Spinal cord (tissue), 9 donors: ENCODE measurements at regions not wholly inside any gene's neighbourhood (a gene's known extent, or its start where the extent isn't known, plus 50 kb on each side); places are given as distances from the start of the nearest gene placed in this dataset.
"Not testable (repeated sequence)": the region's sequence is repeated elsewhere in the genome, so short reads cannot be mapped to it uniquely, and the experiment has no call there.

Source experiments
- DNase-seq, 6 donors: peaks; one replicate each; pipeline versions ENCODE4 v3.0.0 to v3.0.0-alpha.2; 2013 to 2015; ENCODE audit warnings: low spot score in 6 of 6, low read depth in 4 of 6
- H3K27ac ChIP-seq: one replicate; pipeline ENCODE4 v1.5.1; 2013; ENCODE audit warnings: low read depth, low read length, control low read depth
- H3K27me3 ChIP-seq: one replicate; pipeline ENCODE4 v1.6.1; 2013; ENCODE audit warnings: low read length; ENCODE audit not compliant: control insufficient read depth, insufficient read depth
- H3K36me3 ChIP-seq: one replicate; pipeline ENCODE4 v1.6.1; 2013; ENCODE audit warnings: low read length; ENCODE audit not compliant: control insufficient read depth, insufficient read depth
- H3K4me1 ChIP-seq: one replicate; pipeline ENCODE4 v1.6.1; 2013; ENCODE audit warnings: low read length; ENCODE audit not compliant: control insufficient read depth, insufficient read depth
- H3K4me3 ChIP-seq: one replicate; pipeline ENCODE4 v1.5.1; 2013; ENCODE audit warnings: low read depth, low read length, control low read depth
- H3K9me3 ChIP-seq: one replicate; pipeline ENCODE4 v1.6.1; 2013; ENCODE audit warnings: low read length; ENCODE audit not compliant: control insufficient read depth, insufficient read depth
- WGBS: methylation state at CpG from one replicate; pipeline ENCODE4 v1.1.5; 2013; ENCODE audit warnings: missing lambda C conversion rate; ENCODE audit not compliant: insufficient coverage; 5-methylcytosine and 5-hydroxymethylcytosine counted together
- donor health status: healthy.

GRCh38 chr6:125618629-125619028 lies 130.8 kb upstream of the HEY2 start:
- no peaks in the 10 kb centered on the region for H3K27me3 ChIP-seq
- no peaks in the 10 kb centered on the region for H3K4me1 ChIP-seq
- no peak for DNase-seq
- no peaks in the 10 kb centered on the region for H3K36me3 ChIP-seq
- no peak overlapping the region for H3K4me3 ChIP-seq
- no peaks in the 10 kb centered on the region for H3K9me3 ChIP-seq
- H3K27ac ChIP-seq: no peak overlapping the region
- WGBS: no CpG with 5 or more reads among the region's 1 CpG

DNA sequence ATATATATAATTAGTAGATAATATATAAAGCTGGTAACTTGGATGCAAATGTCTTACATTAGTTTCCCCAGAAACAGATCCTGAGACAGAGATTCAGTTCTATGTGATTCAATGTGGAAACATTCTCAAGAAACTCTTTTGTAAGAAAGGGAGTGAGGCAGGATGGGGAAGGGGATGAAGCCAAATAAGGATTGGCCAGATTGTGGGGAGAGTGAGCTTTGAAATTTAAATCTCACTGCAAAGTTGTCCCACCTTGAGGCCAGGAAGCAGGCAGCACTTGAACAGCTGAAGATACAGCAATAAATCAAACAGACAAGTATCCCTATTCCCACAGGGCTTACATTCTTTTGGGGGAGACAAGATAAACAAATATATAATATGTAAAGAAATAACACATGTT lies 126.3 kb upstream of the HEY2 start:
- H3K9me3 ChIP-seq: no peaks in the 10 kb centered on the region
- H3K27me3 ChIP-seq: no peaks in the 10 kb centered on the region
- no peak overlapping the region for H3K27ac ChIP-seq
- no peak for DNase-seq
- H3K4me1 ChIP-seq: no peaks in the 10 kb centered on the region
- H3K4me3 ChIP-seq: no peak overlapping the region
- H3K36me3 ChIP-seq: no peaks in the 10 kb centered on the region

- H3K9me3 ChIP-seq: no peaks in the 10 kb centered on the region
- no peak overlapping the region for H3K27ac ChIP-seq
- H3K36me3 ChIP-seq: no peaks in the 10 kb centered on the region
- no peak for DNase-seq
- no peak overlapping the region for H3K4me3 ChIP-seq
- WGBS: 79% methylated on average over 1 of the region's 1 CpG
- H3K4me1 ChIP-seq: peaks cover 6% of the 10 kb centered on the region
- no peaks in the 10 kb centered on the region for H3K27me3 ChIP-seq
These were observed 118.3 kb upstream of the HEY2 start for GRCh38 chr6:125631165-125631564.

GRCh38 chr6:125636011-125636410 lies 113.4 kb upstream of the HEY2 start:
- 88% methylated on average over 1 of the region's 2 CpGs for WGBS
- H3K4me1 ChIP-seq, H3K27me3 ChIP-seq, H3K27ac ChIP-seq, H3K9me3 ChIP-seq, DNase-seq, H3K36me3 ChIP-seq, H3K4me3 ChIP-seq: not testable (repeated sequence)

DNA sequence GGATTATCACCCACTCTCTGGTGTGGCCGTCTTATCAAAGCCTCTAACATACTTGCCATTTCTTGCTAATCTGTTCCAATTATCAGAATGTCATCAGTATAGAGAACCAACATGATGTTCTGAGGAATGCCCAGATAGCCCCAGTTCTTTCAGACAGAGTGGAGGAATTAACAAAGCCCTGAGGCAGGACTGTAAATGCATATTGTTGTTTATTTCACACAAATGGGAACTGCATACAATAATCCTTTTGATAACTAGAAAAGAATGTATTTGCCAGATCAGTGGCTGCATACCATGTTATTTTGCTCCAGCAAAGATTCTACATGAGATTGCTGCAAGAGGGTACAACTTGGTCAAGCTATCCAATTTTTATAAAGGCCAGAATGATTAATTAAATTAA lies 112.8 kb upstream of the HEY2 start:
- no peaks in the 10 kb centered on the region for H3K4me1 ChIP-seq
- WGBS: no CpG with 5 or more reads among the region's 1 CpG
- DNase-seq: no peak
- H3K27me3 ChIP-seq: no peaks in the 10 kb centered on the region
- no peaks in the 10 kb centered on the region for H3K9me3 ChIP-seq
- H3K27ac ChIP-seq: no peak overlapping the region
- H3K4me3 ChIP-seq: no peak overlapping the region
- H3K36me3 ChIP-seq: no peaks in the 10 kb centered on the region

DNA sequence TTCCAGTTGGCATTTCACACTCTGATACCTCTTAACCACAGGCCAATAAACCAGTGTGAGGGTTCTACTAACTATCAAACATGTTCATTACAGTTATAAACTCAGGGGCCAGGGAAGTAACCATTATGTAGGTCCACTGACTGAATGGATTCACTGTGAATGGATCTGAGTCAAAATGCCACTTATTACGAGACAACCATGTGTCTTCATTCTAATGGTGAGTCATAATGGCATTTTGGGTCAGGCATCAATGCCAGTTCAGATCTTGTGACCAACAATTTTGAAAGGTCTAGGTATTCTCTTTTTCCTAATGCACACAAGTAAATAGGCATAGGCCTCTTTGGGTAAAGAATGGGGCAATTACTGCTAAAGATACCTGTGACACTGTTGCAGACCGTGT lies 112.2 kb upstream of the HEY2 start:
- Histone ChIP-seq H3K9me3 (no peaks in the 10 kb centered on the region), H3K27me3 (no peaks in the 10 kb centered on the region), H3K27ac (no peak overlapping the region), H3K36me3 (no peaks in the 10 kb centered on the region), H3K4me3 (no peak overlapping the region), H3K4me1 (no peaks in the 10 kb centered on the region)
- 100% methylated on average over 1 of the region's 2 CpGs for WGBS
- DNase-seq: no peak

- H3K9me3 ChIP-seq: no peaks in the 10 kb centered on the region
- peak in 1 of 6 donors; percentile 13 for DNase-seq
- no peaks in the 10 kb centered on the region for H3K27me3 ChIP-seq
- no peak overlapping the region for H3K4me3 ChIP-seq
- no peaks in the 10 kb centered on the region for H3K4me1 ChIP-seq
- H3K36me3 ChIP-seq: no peaks in the 10 kb centered on the region
- no peak overlapping the region for H3K27ac ChIP-seq
- WGBS: 61% methylated on average over 2 of the region's 3 CpGs
These were observed 109.9 kb upstream of the HEY2 start for GRCh38 chr6:125639466-125640020.

GRCh38 chr6:125640441-125641150 lies 108.8 kb upstream of the HEY2 start:
- H3K4me3 ChIP-seq: no peak overlapping the region
- DNase-seq: no peak
- H3K27me3 ChIP-seq: no peaks in the 10 kb centered on the region
- 78% methylated on average over 4 of the region's 5 CpGs for WGBS
- H3K36me3 ChIP-seq: no peaks in the 10 kb centered on the region
- H3K9me3 ChIP-seq: no peaks in the 10 kb centered on the region
- no peaks in the 10 kb centered on the region for H3K4me1 ChIP-seq
- no peak overlapping the region for H3K27ac ChIP-seq

GRCh38 chr6:125643967-125644661 lies 105.3 kb upstream of the HEY2 start:
- not testable (repeated sequence) for H3K27ac ChIP-seq, H3K36me3 ChIP-seq, H3K4me1 ChIP-seq, H3K9me3 ChIP-seq, H3K27me3 ChIP-seq, H3K4me3 ChIP-seq, DNase-seq
- WGBS: 96% methylated on average over 23 of the region's 27 CpGs

DNA sequence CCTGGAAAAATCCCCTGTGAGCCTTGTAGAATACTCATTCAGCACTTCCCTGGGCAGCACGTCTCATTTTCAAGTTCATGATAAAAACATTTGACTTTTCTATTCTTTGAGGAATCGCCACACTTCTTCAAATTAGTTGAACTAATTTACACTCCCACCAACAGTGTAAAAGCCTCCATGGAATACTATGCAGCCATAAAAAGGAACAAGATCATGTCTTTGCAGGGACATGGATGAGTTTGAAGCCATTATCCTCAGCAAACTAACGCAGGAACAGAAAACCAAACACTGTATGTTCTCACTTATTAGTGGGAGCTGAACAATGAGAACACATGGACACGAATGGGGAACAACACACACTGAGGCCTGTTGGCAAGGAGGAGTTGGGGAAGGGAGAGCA lies 102.0 kb upstream of the HEY2 start:
- 93% methylated on average over 3 of the region's 4 CpGs for WGBS
- H3K27me3 ChIP-seq: no peaks in the 10 kb centered on the region

More for the DNA sequence above, 102.0 kb upstream of the HEY2 start:
- DNase-seq: no peak
- Histone ChIP-seq H3K36me3 (no peaks in the 10 kb centered on the region), H3K4me3 (no peak overlapping the region), H3K27ac (no peak overlapping the region), H3K4me1 (no peaks in the 10 kb centered on the region), H3K9me3 (no peaks in the 10 kb centered on the region)
